ENCODE measurements at regions not wholly inside any gene's neighbourhood (a gene's known extent, or its start where the extent isn't known, plus 50 kb on each side); places are given as distances from the start of the nearest gene placed in this dataset.
A peak's percentile ranks its signal among the peaks of the same experiment; 100 is the strongest.

DNA sequence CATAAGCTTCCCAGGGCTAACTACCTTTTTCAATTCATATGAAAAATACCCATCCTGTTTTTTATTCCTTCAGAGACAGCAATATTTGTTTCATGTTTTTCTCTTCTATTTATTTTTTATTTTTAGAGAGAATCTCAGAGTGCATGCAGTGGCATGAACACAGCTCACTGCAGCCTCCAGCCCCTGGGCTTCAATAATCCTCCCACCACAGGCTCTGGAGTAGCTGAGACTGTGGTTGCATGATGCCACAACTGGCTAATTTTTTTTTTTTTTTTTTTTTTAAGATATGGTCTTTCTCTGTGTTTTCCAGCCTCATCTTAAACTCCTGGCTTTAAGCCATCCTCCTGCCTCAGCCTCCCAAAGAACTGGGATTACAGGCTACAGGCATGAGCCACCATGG, 296.7 kb upstream of the AKR1E2 start:
- FAIRE-seq, result no peak

DNA sequence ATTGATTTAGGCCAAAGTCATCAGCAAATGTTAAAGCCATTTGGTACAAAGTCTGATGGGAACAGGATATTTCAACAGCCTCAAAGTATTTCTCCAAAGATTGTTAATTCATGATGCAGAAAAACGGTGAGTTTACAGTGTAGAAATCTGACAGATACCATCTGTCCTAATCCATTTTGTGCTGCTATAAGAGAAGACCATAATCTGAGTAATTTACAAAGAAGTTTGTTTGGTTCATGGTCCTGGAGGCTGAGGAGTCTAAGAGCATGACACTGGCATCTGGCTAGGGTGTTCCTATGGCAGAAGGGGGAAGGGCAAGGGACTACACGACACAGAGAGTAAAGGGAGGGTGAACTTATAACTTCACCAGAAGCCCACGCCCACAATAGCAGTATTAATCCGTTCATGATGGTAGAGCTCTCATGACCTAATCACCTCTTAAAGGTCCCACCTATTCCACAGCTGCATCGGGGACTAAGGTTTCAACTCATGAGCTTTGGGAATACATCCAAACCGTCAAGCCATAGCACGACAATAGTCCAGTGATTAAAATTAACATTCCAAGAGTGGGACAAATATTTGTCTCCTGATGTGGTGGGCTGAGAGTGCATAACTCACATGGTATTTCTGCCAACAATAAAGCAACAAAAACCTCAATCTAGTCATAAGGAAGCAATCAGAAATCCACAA, 298.6 kb upstream of the AKR1E2 start:
- no peaks in the 10 kb centered on the region for H3K79me2 ChIP-seq (ENCODE audit: control insufficient read depth, insufficient read depth, low read length)
- H4K20me1 ChIP-seq (ENCODE audit: control insufficient read depth, extremely low read depth, insufficient read depth, low read length), result no peaks in the 10 kb centered on the region
- no peaks in the 10 kb centered on the region for H3K9me1 ChIP-seq (ENCODE audit: control insufficient read depth, extremely low read depth, insufficient read depth, low read length)
- no peak overlapping the region for H3K9ac ChIP-seq (ENCODE audit: control insufficient read depth, extremely low read depth, insufficient read depth, low read length)
- TF ChIP-seq, protein P1, sequence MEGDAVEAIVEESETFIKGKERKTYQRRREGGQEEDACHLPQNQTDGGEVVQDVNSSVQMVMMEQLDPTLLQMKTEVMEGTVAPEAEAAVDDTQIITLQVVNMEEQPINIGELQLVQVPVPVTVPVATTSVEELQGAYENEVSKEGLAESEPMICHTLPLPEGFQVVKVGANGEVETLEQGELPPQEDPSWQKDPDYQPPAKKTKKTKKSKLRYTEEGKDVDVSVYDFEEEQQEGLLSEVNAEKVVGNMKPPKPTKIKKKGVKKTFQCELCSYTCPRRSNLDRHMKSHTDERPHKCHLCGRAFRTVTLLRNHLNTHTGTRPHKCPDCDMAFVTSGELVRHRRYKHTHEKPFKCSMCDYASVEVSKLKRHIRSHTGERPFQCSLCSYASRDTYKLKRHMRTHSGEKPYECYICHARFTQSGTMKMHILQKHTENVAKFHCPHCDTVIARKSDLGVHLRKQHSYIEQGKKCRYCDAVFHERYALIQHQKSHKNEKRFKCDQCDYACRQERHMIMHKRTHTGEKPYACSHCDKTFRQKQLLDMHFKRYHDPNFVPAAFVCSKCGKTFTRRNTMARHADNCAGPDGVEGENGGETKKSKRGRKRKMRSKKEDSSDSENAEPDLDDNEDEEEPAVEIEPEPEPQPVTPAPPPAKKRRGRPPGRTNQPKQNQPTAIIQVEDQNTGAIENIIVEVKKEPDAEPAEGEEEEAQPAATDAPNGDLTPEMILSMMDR (optimal IDR thresholded peaks at IDR 0.05 in 1 of 3, IDR thresholded peaks at IDR 0.05 in 1 of 3, conservative IDR thresholded peaks at IDR 0.05 in 1 of 3; ENCODE audit: extremely low read depth in 1 of 3, insufficient read depth in 2 of 3, low read length in 3 of 3), result no peak
- TF ChIP-seq EZH2 (IDR thresholded peaks at IDR 0.05; ENCODE audit: low read length), result no peak
- peak overlapping the region; percentile 68 for H2AFZ ChIP-seq (ENCODE audit: control insufficient read depth, low read length)
- H3K4me3 ChIP-seq (ENCODE audit: control insufficient read depth in 2 of 3, extremely low read depth in 1 of 3, insufficient read depth in 2 of 3, low read depth in 1 of 3, low read length in 3 of 3), result no peak overlapping the region
- no peaks in the 10 kb centered on the region for H3K27me3 ChIP-seq (ENCODE audit: control insufficient read depth, extremely low read depth, insufficient read depth, low read length)
- dilution Hi-C loops (cut with MboI; ENCODE audit: extremely low pct_ligation_motif_present, low sequenced_read_pairs), result no loop called here
- H3K4me1 ChIP-seq (ENCODE audit: control insufficient read depth, extremely low read depth, insufficient read depth, low read length), result peaks cover 8% of the 10 kb centered on the region
- DNase-seq (ENCODE audit: low read depth, low spot score) (peak; percentile 87), FAIRE-seq (peak; percentile 84)
- no peaks in the 10 kb centered on the region for H3K36me3 ChIP-seq (ENCODE audit: control insufficient read depth in 2 of 2, extremely low read depth in 1 of 2, insufficient read depth in 2 of 2, low read length in 2 of 2)
- no peaks in the 10 kb centered on the region for H3K9me3 ChIP-seq (ENCODE audit: control insufficient read depth, low read depth, low read length)
- H3K4me2 ChIP-seq (ENCODE audit: control insufficient read depth, extremely low read depth, insufficient read depth, low read depth, low read length), result no peak overlapping the region
- H3K27ac ChIP-seq (ENCODE audit: control insufficient read depth, insufficient read depth, low read length), result no peak overlapping the region

More for the DNA sequence above, 296.7 kb upstream of the AKR1E2 start:
- no peaks in the 10 kb centered on the region for H4K20me1 ChIP-seq (ENCODE audit: control insufficient read depth, extremely low read depth, insufficient read depth, low read length)
- no peaks in the 10 kb centered on the region for H3K27me3 ChIP-seq (ENCODE audit: control insufficient read depth, extremely low read depth, insufficient read depth, low read length)
- no peak for TF ChIP-seq EZH2 (IDR thresholded peaks at IDR 0.05; ENCODE audit: low read length)
- TF ChIP-seq, protein P1 (optimal IDR thresholded peaks at IDR 0.05 in 1 of 3, IDR thresholded peaks at IDR 0.05 in 1 of 3, conservative IDR thresholded peaks at IDR 0.05 in 1 of 3; ENCODE audit: extremely low read depth in 1 of 3, insufficient read depth in 2 of 3, low read length in 3 of 3), result no peak
- H3K27ac ChIP-seq (ENCODE audit: control insufficient read depth, insufficient read depth, low read length), result no peak overlapping the region
- no peaks in the 10 kb centered on the region for H3K79me2 ChIP-seq (ENCODE audit: control insufficient read depth, insufficient read depth, low read length)
- H3K9me3 ChIP-seq (ENCODE audit: control insufficient read depth, low read depth, low read length), result no peaks in the 10 kb centered on the region
- peaks cover 26% of the 10 kb centered on the region for H3K4me1 ChIP-seq (ENCODE audit: control insufficient read depth, extremely low read depth, insufficient read depth, low read length)
- H3K9ac ChIP-seq (ENCODE audit: control insufficient read depth, extremely low read depth, insufficient read depth, low read length), result no peak overlapping the region
- H3K4me2 ChIP-seq (ENCODE audit: control insufficient read depth, extremely low read depth, insufficient read depth, low read depth, low read length), result no peak overlapping the region
- no peak for DNase-seq (ENCODE audit: low read depth, low spot score)
- H3K4me3 ChIP-seq (ENCODE audit: control insufficient read depth in 2 of 3, extremely low read depth in 1 of 3, insufficient read depth in 2 of 3, low read depth in 1 of 3, low read length in 3 of 3), result no peak overlapping the region
- no peaks in the 10 kb centered on the region for H3K36me3 ChIP-seq (ENCODE audit: control insufficient read depth in 2 of 2, extremely low read depth in 1 of 2, insufficient read depth in 2 of 2, low read length in 2 of 2)
- no peaks in the 10 kb centered on the region for H3K9me1 ChIP-seq (ENCODE audit: control insufficient read depth, extremely low read depth, insufficient read depth, low read length)
- dilution Hi-C loops (cut with MboI; ENCODE audit: extremely low pct_ligation_motif_present, low sequenced_read_pairs), result no loop called here
- no peak overlapping the region for H2AFZ ChIP-seq (ENCODE audit: control insufficient read depth, low read length)

Data from keratinocyte (primary cell).